ENCODE measurements at regions not wholly inside any gene's neighbourhood (a gene's known extent, or its start where the extent isn't known, plus 50 kb on each side); places are given as distances from the start of the nearest gene placed in this dataset.
"Not testable (repeated sequence)": the region's sequence is repeated elsewhere in the genome, so short reads cannot be mapped to it uniquely, and the experiment has no call there.

DNA sequence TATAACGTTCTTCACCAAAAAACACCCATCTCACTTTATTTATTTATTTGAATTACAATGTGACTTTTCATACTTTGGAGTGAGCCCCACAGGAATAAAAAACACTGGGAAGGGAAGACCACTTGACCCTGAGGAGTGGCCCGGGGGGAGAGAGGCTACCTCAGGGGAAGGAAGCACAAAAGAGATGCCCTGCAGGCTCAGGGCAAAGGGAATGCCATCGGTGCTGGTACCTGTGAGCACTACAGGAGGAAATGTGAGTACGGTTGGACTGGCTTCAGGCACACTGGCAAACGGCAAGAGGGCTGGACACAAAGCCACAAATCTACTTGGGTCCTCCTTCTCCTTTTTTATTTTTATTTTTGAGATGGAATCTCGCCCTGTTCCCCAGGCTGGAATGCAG is 363.9 kb upstream of the KLF4 start:
- no peak for DNase-seq

DNA sequence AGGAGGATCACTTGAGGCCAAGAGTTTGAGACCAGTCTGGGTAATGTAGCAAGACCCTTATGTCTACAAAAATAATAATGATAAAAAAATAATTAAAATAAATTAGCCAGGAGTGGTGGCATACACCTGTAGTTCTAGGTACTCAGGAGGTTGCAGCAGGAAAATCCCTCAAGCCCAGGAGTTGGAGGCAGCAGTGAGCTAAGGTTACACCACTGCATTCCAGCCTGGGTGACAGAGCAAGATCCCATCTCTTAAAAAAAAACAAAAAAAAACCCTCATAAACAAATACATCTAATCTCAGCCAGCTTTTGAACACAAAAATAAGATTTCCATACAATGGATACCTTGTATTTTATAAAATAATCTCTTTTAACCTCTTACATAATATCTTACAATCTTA is 363.3 kb upstream of the KLF4 start:
- no peak for DNase-seq

DNA sequence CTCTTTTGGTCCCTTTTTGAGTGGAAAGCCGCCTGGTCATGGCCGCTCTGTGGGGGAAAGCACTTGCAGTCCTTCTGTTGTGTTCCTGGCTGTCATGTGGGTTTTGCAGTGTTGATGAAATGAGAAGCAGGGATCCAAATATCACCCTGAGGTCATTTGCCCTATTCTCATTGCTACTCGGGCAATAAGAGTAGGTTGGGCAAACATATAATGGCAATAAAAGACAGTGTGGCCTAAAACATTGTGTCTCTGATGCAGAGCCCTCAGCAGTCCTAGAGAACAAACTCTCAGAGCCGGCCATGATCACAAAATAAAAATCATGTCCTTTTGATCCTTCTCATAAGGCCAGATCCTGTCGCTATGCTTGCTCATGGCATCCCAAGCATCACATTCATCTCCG is 361.1 kb upstream of the KLF4 start:
- no peak for DNase-seq

DNA sequence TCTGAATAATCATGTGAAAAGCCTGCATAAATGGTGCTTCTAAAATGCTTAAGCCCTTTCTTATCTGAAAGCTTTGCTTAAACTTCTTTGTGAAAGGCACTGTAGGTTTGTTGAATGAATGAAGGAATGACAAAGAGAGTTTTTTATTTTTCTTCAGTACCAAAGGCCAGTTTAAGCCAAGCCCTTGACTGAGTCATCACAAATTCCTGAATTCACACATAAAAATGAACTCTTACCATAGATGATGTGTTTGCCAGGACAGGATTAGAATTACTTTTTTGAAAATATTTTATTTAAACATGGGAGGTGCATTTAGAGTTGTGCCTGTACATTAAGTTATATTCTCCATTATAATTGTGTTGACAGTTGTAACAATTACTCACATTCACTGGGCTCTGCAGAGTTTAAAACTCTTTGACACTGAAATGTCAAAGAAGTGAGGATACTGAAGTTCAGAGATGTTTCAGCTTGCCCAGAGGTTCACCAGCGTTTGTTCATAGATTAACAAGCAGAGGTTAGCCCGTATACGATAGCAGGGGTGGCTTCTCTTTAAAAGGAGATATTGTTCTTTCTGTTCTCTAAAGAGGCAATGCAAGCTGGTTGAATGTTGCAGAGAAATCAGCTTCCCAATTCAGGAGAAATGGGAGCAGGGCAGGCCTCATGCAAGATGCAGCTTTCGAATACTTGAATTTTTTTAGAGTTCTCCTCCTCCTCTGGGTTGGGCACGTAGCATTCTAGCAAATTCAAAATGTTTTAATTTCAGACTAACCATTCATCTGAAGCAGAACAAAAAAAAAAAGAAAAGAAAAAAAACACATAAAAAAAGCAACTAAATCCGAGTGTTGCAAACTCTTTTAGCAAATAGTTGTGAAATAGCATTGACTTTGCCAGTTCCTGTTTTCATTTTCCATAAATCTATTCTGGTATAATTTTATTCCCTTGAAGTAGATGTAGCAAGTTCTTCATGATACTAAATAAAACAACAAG is 358.7 kb upstream of the KLF4 start:
- DNase-seq: no peak

DNA sequence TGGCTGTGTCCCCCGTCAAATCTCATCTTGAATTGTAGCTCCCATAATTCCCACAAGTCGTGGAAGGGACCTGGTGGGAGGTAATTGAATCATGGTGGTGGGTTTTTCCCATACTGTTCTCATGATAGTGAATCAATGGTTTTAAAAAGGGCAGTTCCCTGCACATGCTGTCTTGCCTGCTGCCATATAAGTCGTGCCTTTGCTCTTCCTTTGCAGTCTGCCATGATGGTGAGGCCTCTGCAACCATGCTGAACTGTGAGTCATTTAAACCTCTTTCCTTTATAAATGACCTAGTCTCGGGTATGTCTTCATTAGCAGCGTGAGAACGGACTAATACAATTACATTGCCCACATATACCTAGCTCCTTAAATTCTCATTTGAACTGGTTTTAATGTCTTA is 353.0 kb upstream of the KLF4 start:
- DNase-seq: no peak

DNA sequence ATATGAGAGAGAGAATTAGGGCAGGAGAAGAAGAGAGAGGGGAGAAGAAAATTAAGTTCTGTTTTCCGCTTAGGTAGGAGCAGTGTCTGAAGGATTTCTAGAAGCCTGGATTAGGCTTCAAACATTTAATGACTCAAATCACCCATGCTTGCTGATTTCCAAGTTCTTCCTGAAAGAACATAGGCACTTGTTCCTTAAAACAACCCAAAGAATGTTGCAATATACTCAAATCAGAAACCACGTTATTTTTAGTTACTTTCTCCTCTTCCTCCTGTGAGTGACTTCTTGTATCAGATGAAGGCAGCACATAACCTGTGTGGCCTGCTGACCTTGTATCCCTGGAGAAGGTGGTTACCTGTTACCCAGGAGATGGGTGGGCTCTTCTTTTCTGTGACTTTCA is 351.5 kb upstream of the KLF4 start:
- no peak for DNase-seq

DNA sequence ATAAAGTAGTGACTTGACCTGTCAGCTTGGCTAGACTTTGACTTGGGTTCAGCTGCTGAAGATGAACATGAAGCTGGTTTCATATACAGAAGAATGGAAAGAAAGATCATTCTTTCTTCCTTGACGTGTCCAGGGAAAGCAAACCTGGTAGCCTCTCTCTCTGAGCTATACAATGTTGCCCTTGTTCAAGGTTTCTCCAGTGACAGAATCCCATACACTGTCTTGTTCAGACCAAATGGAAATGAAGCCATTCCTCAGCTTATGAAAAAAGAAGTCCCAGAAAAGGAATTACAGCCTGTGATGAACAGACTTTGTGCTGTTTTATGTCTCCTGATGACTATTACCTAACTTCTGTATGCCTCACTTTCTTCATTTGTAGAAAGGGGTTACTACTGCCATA is 349.8 kb upstream of the KLF4 start:
- no peak for DNase-seq

DNA sequence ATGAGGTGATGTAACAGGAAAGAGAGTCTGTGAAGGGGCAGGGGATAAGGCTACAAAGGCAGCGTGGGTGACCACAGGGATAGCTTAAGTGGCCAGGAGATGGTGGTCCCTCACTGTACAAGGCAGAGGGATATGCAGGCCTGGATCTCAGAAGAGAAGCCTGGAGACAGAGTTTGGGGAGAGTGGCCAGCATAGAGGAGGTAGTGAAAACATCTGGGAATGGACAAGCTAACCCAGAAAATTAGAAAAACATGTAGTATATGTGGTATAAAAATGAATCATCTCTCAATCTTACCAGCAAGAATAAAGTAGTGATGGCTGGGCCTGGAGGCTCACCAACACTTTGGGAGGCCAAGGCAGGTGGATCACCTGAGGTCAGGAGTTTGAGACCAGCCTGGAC is 349.2 kb upstream of the KLF4 start:
- DNase-seq: no peak

DNA sequence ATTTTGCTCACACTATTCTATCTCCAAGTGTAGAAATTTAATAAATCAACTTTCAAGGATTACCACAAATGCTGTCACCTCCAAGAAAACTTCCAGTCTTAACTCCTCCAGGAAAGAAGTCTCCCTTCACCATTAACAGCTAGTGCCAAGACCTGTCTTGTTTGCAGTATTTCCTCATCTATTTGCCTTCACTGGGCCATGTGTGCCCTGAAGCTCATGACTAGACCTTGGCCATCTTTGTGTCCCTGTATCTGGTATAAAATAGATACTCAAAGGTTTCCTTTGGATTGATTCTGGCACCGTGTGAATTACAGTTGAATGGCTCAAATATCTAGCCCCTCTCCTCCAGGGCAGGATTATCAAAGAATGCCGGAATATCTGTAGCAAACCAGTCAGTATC is 346.7 kb upstream of the KLF4 start:
- no peak for DNase-seq

DNA sequence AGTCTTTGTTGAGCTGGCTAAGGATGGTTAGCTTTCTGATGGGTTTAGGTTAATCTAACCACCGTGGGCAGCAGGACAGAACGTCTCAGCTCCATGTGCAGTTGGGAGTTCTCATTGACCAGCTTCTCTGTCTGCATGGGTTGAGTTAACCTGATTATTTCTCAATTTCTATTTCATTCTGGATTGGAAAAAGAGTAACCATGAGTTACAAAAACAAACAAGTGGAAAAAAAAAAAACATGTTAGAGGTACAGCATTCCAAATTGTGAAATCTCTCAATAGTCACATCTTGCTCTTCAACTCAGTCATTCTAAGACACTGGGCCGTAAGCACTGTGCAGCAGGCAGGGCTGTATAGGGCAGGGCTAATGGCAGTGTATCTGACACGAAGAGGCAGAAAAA is 343.7 kb upstream of the KLF4 start:
- DNase-seq: no peak

DNA sequence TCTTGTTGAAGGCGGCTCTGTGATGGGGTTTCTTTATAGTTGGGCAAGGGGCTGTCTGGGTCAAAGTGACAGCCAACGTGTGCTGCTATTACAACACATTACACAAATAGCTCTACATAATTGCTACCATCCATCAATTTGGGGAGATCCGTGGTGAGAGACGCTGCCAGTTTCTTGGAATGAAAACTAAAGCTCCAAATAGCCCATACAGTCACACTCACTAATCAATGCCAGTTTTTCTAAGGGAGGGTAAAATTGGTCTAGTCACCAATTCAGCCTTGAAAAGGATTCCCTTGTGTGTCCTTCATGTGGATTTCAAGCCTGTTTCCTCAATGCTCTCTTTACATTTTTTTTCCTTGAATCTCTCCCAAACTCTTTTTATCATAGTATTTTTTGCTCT is 343.3 kb upstream of the KLF4 start:
- DNase-seq: no peak

DNA sequence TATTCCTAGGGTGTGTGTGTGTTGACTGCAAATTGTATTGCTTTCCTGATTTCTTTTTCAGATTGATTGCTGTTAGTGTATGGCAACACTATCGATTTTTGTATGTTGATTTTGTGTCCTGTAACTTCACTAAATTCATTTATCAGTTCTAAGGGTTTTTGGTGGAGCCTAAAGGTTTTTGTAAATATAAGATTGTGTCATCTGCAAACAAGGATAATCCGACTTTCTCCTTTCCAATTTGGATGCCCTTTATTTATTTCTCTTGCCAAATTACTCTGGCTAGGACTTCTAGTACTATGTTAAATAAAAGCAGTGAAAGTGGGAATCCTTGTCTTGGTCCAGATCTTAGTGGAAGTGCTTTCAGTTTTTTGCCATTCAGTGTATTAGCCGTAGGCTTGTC is 340.9 kb upstream of the KLF4 start:
- no peak for DNase-seq

DNA sequence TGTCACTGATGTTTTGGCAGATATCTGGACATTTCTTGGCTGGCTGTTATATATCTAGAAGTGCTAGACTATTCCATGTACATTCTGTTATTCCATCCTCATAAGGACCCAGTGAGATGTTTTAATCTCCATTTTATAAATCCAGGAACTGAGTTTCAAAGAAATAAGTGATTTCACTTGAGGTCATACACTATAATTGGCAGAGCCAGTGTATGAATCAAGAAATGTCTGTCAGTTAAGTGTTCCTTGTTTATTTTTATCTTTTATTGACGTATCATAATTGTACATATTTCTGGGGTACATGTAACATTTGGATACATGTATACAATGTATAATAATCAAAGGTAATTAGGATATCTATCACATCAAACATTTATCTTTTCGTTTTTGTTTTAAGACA is 338.3 kb upstream of the KLF4 start:
- DNase-seq: no peak

DNA sequence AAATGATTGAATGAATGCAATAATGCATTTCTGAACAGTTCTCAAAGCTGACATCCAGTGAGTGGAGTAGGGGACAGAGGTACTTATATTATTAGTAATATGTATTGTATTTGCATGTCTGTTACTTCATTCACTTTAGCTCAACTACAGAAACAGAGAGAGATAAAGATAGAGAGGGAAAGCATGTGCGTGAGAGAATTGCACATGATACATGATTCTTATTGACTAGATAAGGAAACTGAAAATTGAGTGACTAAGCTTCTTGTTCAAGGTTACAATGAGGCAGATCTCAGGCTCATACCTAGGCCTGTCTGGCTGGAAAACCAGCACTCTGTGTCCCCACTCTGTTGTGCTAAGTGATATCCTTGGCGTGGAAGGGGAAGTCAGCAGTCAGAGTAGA is 337.7 kb upstream of the KLF4 start:
- DNase-seq: no peak

DNA sequence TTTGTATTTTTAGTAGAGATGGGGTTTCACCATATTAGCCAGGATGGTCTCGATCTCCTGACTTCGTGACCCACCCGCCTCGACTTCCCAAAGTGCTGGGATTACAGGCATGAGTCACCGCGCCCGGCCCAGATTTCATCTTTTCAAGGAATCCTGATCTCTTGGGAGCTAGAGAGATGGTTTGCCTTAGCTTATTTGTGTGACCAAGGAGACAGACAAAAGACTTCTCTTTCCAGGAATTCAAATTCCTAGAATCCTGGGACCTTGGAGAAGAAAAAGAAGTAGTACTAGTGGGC is 337.1 kb upstream of the KLF4 start:
- not testable (repeated sequence) for DNase-seq

DNA sequence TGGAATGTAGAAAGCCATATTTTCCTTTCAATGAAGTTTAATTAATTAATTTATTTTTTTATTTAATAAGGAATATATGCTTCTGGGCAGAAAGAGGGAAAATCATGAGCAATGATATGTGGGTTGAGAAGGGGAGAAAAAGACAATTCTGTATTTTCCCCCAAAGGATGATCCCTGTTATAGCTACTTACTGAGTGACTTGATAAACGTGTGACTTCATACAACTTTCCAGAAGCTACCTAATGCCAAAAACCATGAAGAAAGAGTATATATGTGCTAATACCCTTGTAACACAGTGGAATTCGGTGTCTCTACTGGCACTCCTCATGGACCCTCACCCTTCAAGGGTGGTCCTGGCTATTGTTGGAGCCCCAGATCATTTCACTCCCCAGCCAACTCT is 335.0 kb upstream of the KLF4 start:
- DNase-seq: no peak

DNA sequence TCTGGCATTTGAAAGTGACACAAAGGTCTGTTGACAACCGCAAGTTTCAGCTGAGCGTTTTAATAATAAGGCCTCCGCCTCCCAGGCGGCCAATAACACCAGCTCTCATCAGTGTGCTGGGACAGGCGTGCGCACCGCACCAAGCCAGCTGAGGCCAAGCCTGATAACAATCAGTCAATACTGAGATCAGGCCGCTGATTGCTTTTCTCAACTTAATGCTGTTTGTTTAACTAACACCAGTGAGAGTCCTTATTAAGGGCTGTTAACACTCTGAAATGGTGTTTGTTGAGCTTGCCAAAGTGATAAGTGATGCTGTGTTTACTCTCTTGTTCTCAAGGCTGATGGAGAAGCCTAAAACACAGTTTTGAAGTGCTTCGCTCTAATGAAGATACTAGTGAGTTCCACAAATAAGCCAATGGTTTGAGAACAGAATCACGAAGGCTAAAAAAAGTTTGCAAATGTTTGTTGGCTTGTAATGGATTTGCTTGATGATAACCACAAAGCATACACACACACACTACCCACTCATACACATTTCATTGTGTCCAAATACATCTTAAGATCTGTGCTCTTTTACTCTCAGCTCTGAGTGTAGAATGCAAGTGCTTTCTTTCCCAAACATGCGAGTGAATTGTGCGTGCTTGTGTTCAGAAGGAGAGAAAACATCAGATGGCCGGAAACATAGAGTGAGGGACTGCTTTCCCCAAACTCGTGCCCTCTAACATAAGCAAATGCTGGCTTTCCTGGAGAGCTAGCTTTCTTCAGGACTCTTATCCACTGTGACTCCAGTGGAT is 330.4 kb upstream of the KLF4 start:
- no peak for DNase-seq

DNA sequence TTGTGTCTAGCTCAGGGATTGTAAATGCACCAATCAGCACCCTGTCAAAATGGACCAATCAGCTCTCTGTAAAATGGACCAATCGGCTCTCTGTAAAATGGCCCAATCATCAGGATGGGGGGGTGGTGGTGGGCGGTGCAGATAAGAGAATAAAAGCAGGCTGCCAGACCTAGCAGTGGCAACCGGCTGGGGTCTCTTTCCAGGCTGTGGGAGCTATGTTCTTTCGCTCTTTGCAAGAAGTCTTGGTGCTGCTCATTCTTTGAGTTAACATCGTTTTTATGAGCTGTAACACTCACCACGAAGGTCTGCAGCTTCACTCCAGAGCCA is 328.9 kb upstream of the KLF4 start:
- DNase-seq: not testable (repeated sequence)

DNA sequence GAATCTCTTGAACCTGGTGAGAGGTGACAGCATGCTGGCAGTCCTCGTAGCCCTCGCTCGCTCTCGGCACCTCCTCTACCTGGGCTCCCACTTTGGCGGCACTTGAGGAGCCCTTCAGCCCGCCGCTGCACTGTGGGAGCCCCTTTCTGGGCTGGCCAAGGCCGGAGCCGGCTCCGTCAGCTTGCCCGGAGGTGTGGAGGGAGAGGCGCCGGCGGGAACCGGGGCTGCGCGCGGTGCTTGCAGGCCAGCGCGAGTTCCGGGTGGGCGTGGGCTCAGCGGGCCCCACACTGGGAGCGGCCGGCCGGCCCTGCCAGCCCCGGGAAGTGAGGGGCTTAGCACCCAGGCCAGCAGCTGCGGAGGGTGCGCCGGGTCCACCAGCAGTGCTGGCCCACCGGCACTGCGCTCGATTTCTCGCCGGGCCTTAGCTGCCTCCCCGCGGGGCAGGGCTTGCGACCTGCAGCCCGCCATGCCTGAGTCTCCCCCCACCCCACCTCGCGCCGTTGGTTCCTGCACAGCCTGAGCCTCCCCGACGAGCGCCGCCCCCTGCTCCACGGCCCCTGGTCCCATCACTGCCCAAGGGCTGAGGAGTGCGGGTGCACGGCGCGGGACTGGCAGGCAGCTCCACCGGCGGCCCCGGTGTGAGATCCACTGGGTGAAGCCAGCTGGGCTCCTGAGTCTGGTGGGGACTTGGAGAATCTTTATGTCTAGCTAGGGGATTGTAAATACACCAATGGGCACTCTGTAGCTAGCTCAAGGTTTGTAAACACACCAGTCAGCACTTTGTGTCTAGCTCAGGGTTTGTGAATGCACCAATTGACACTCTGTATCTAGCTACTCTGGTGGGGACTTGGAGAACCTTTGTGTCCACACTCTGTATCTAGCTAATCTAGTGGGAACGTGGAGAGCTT is 328.3 kb upstream of the KLF4 start:
- not testable (repeated sequence) for DNase-seq

DNA sequence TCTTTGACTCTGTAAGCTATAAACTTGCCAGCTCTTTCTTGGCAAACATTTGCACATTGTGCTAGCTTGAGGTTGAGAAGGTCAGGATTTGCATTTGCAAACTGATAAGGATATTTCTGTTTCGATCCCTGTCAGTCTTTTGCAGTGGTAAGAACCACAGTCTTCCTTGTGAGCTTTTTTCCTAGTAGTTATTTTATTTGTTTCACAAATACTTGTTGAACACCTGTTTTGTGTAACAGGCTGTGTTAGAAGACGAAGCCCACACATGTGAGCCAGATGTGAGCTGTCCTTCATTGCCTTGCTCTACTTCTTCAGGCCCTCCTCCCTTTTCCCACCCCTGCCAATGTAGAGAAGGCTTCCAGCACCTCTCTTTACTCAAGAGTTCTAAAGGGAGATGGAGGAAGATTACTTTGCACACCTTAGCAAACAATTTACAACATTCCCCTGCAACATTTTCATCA is 327.0 kb upstream of the KLF4 start:
- no peak for DNase-seq

DNA sequence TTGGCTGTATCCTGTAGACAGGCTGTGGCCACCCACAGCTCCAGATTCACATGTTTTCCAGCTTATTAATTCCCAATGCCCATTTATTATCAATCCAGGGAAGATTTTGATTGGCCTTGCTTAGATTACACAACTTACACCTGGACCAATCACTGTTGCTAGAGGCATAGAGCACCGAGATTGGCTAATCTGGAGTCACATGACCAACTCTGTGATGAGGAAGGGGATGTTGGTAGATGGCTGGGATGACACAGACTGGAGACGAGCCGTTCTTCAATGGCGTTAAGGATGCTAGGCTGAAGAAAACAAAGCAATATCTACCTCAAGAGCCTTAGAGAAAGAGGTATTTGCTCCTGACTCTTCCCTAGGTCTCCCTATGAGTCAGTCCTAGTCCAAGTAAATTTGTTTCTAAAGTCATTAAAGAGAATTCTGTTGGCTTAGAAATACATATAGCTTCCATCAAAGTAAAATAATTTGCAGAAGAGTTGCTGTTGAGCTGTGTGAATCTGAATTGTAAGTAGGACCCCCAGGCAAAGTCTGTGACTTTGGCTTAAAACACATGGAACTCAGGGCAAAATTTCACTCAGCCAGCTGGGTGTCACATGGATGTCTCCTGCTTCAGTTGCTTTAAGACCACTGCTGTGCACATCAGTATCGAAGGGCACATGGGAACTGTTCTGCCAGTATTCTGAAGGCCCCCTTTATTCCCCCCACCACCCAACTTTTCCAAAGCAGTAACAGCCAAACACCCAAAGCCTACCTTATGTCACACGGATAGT is 326.4 kb upstream of the KLF4 start:
- no peak for DNase-seq

DNA sequence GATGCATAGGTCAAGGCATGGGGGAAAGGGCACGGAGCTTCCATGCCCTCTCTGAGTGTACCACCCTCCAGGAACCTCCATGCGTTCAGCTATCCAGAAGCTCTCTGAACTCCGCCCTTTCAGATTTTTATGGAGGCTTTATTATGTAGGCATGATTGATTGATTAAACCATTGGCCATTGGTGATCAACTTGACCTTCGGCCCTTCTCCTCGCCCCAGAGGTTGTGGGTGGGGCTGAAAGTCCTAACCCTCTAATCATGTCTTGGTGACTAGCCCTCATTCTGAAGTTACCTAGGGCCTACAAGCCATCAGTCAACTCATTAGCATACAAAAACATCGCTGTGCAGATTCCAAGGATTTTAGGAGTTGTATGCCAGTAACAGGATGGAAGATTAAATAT is 323.7 kb upstream of the KLF4 start:
- DNase-seq: no peak

Data from femur (tissue), 1 donor.